ENCODE measurements at regions not wholly inside any gene's neighbourhood (a gene's known extent, or its start where the extent isn't known, plus 50 kb on each side); places are given as distances from the start of the nearest gene placed in this dataset.

- TF ChIP-seq ZNF592 (IDR thresholded peaks at IDR 0.05) (0 out of 2 replicates have a peak, but pooled peaks have one; percentile 21), ZKSCAN1 (IDR thresholded peaks at IDR 0.05; ENCODE audit: low read depth, low read length) (no peak), E2F1 (CRISPR knock-in tag; IDR thresholded peaks at IDR 0.05) (no peak), DMBX1 (CRISPR knock-in tag; IDR thresholded peaks at IDR 0.05; ENCODE audit: borderline replicate concordance) (no peak)
Observed at GRCh38 chr1:200240656-200241055, 169.2 kb downstream of the ZNF281 start (continued).

GRCh38 chr1:200238311-200238710 is 171.5 kb downstream of the ZNF281 start:
- H3K79me2 ChIP-seq (ENCODE audit: control insufficient read depth, insufficient read depth, low read length) = no peaks in the 10 kb centered on the region
- FAIRE-seq = no peak
- H3K9me1 ChIP-seq (ENCODE audit: control insufficient read depth, insufficient read depth, low read length) = no peaks in the 10 kb centered on the region
- H3K9me3 ChIP-seq (replicated peaks; ENCODE audit: control insufficient read depth, insufficient read depth, low read depth, low read length) = no peaks in the 10 kb centered on the region
- BruUV-seq (replicated peaks) = no TSS peak
- DNase-seq (ENCODE audit: extremely low read depth in 1 of 4, low spot score in 3 of 4) = no peak
- no peak overlapping the region for H2AFZ ChIP-seq (ENCODE audit: low read depth, low read length)
- H3K4me1 ChIP-seq (replicated peaks in 1 of 2; ENCODE audit: control insufficient read depth in 2 of 2, insufficient read depth in 2 of 2, low read length in 2 of 2) = peaks cover 0 to 6% of the 10 kb centered on the region in 2 experiments; a peak in 2 of 5 replicates
- intact Hi-C loops (cut with micrococcal nuclease) = no loop called here
- 35% methylated on average over 3 of the region's 3 CpGs for WGBS (ENCODE audit: insufficient coverage, low coverage, missing lambda C conversion rate)
- H3K27me3 ChIP-seq (ENCODE audit: control insufficient read depth in 2 of 2, insufficient read depth in 2 of 2, low read length in 2 of 2) = peaks cover 8 to 17% of the 10 kb centered on the region in 2 experiments; a peak in 3 of 5 replicates
- ATAC-seq = no peak
- H3K36me3 ChIP-seq (ENCODE audit: control insufficient read depth, insufficient read depth, low read length) = no peaks in the 10 kb centered on the region
- no peaks in the 10 kb centered on the region for H4K20me1 ChIP-seq (replicated peaks; ENCODE audit: control insufficient read depth, insufficient read depth, low read length)
- no peak overlapping the region for H3K27ac ChIP-seq (ENCODE audit: extremely low read depth, low read depth, low read length)
- H3K9ac ChIP-seq (ENCODE audit: insufficient read depth in 1 of 2, low read depth in 2 of 2, low read length in 2 of 2) = no peak overlapping the region
- no peak overlapping the region for H3K4me3 ChIP-seq
- ChIA-PET POLR2A (no interaction called here), CTCF (ENCODE audit: low intra/inter-chr PET ratio) (interaction anchor here (0.6 kb wide), 1 partner anchor 64 kb away, joined by 3 read pairs; no protein-coding TSS in a partner anchor)
- in situ Hi-C loops (cut with MboI) = no loop called here
- H3K4me2 ChIP-seq (ENCODE audit: insufficient read depth, low read length) = no peak overlapping the region
- no peak for TF ChIP-seq RBM25 (IDR thresholded peaks at IDR 0.05; ENCODE audit: low read depth, low read length, severe bottlenecking)
- no peak for TF ChIP-seq TFAM (CRISPR knock-in tag; conservative IDR thresholded peaks at IDR 0.05)
- TF ChIP-seq SMAD4 (CRISPR knock-in tag; conservative IDR thresholded peaks at IDR 0.05) = no peak
- no peak for TF ChIP-seq CREB3 (tag; conservative IDR thresholded peaks at IDR 0.05; ENCODE audit: low read depth)
- TF ChIP-seq SPI1 (IDR thresholded peaks at IDR 0.05; ENCODE audit: borderline replicate concordance, low read depth, low read length) = no peak
- no peak for TF ChIP-seq PREB (CRISPR knock-in tag; IDR thresholded peaks at IDR 0.05)
- TF ChIP-seq MCM3 (IDR thresholded peaks at IDR 0.05) = no peak
- no peak for TF ChIP-seq ARHGAP35 (IDR thresholded peaks at IDR 0.05; ENCODE audit: partially characterized antibody)
- TF ChIP-seq PTTG1 (tag; IDR thresholded peaks at IDR 0.05; ENCODE audit: low read depth) = no peak
- no peak for TF ChIP-seq SP2 (IDR thresholded peaks at IDR 0.05; ENCODE audit: extremely low read depth, low read depth, low read length, poor library complexity, severe bottlenecking)
- no peak for TF ChIP-seq PML (IDR thresholded peaks at IDR 0.05; ENCODE audit: low read length)
